ENCODE measurements at regions not wholly inside any gene's neighbourhood (a gene's known extent, or its start where the extent isn't known, plus 50 kb on each side); places are given as distances from the start of the nearest gene placed in this dataset.

DNA sequence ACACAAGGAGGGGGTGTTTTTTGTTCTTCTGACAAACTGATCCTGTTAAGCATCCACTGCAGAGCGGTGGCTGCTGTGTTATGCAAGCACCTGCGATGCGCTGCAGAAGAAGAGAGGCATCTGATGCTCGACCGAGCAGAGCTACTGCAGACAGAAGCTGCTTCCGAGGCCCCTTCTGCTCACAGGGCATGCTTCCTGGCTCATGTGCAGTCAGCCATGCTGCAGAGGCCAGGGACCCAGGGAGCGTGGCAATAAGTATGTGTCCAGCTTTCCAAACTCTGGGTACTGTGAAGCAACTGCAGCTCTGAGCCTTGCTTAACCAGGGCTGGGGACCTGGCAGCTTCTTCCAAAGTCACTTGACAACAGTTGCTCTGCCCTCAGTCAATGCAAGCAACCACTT is 448.6 kb upstream of the RBFOX1 start:
- TF ChIP-seq, protein P1, sequence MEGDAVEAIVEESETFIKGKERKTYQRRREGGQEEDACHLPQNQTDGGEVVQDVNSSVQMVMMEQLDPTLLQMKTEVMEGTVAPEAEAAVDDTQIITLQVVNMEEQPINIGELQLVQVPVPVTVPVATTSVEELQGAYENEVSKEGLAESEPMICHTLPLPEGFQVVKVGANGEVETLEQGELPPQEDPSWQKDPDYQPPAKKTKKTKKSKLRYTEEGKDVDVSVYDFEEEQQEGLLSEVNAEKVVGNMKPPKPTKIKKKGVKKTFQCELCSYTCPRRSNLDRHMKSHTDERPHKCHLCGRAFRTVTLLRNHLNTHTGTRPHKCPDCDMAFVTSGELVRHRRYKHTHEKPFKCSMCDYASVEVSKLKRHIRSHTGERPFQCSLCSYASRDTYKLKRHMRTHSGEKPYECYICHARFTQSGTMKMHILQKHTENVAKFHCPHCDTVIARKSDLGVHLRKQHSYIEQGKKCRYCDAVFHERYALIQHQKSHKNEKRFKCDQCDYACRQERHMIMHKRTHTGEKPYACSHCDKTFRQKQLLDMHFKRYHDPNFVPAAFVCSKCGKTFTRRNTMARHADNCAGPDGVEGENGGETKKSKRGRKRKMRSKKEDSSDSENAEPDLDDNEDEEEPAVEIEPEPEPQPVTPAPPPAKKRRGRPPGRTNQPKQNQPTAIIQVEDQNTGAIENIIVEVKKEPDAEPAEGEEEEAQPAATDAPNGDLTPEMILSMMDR (IDR thresholded peaks at IDR 0.05; ENCODE audit: extremely low read depth in 1 of 2, insufficient read depth in 1 of 2, low read depth in 1 of 2, low read length in 2 of 2), result no peak
- TF ChIP-seq EZH2 (IDR thresholded peaks at IDR 0.05; ENCODE audit: borderline replicate concordance, low read depth, low read length, severe bottlenecking) (no peak), POLR2A (IDR thresholded peaks at IDR 0.05; ENCODE audit: low read depth, low read length) (no peak), FOS (IDR thresholded peaks at IDR 0.05; ENCODE audit: borderline replicate concordance, insufficient read depth, low read length) (no peak)
